ENCODE measurements at regions not wholly inside any gene's neighbourhood (a gene's known extent, or its start where the extent isn't known, plus 50 kb on each side); places are given as distances from the start of the nearest gene placed in this dataset.

- H3K4me3 ChIP-seq (ENCODE audit: control insufficient read depth, low read depth, low read length), result no peak overlapping the region
- DNase-seq (ENCODE audit: low read depth), result no peak
- no peak for TF ChIP-seq CTCF (conservative IDR thresholded peaks at IDR 0.05; ENCODE audit: control insufficient read depth, insufficient read depth, low read depth, low read length)
Observed at GRCh38 chr5:99948850-99949249, 586.3 kb upstream of the FAM174A start.

DNA sequence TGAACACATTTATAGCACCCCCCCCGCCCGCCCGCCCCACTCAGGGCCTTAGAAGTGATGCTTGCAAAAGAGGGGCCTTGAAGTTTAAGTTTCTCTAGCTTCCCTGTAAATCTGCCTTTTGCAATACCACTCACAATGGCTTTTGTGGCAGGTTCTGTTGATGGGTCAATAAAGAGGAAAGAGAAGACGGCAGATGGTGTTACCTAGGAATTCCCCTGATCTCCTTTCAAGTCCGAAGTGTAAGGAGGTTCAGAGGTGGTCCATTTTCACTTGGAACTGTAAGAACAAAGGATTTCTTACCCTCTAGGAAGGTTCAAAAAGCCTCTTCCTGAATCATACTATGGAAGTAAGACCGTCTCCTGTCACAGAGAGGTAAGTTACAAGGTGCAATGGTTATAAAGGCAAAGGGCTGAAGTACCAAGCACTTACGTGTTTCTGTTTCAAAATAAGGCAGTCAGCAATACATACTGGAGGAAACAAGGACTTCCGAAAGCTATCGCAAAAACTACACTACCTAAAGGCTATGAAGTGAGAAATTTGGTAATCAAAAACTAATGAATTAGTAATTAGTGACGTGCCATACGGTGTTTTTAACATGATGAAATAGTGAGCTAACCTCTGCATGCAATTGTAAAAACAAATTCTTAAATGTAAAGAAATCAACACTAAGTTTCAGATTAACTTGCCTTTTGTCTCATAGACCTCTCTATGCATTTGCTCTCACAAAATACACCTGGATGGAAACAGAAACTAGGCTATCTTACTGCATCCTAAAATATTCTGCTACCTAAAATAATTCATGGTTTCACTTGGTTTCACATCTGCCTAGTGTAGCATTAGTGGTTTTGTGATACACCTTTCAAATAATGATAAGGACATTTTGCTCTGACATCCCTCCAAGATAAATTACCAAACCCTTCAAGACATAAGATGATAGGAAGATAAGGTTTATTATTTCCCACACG, 589.4 kb upstream of the FAM174A start:
- no peak for TF ChIP-seq CTCF (conservative IDR thresholded peaks at IDR 0.05; ENCODE audit: control insufficient read depth, insufficient read depth, low read depth, low read length)
- no peak overlapping the region for H3K4me3 ChIP-seq (ENCODE audit: control insufficient read depth, low read depth, low read length)

DNA sequence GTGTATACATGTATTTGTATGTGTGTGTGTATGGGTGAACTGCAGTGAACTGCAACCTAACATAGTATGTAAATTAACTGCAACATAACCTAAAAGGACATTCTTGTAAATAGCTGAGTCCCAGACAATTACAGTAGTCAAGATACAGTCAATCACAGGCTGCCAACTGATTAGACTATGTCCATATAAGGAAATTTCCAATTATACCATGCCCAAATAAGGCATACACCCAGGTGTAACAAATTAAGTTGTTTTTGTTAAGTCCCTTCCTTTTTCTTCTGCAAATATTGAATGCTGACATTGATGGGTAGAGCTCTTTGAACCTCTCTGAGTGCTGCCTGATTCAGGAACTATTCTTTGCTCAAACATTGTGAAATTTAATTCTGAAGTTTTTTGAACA, 594.6 kb upstream of the FAM174A start:
- TF ChIP-seq CTCF (conservative IDR thresholded peaks at IDR 0.05; ENCODE audit: control insufficient read depth, insufficient read depth, low read depth, low read length), result no peak
- DNase-seq (ENCODE audit: low read depth), result no peak
- no peak overlapping the region for H3K4me3 ChIP-seq (ENCODE audit: control insufficient read depth, low read depth, low read length)

More for the DNA sequence above, 589.4 kb upstream of the FAM174A start:
- no peak for DNase-seq (ENCODE audit: low read depth)

- no peak overlapping the region for H3K4me3 ChIP-seq (ENCODE audit: control insufficient read depth, low read depth, low read length)
- DNase-seq (ENCODE audit: low read depth), result no peak
- TF ChIP-seq CTCF (conservative IDR thresholded peaks at IDR 0.05; ENCODE audit: control insufficient read depth, insufficient read depth, low read depth, low read length), result no peak
Observed at GRCh38 chr5:99936911-99937310, 598.3 kb upstream of the FAM174A start.

DNA sequence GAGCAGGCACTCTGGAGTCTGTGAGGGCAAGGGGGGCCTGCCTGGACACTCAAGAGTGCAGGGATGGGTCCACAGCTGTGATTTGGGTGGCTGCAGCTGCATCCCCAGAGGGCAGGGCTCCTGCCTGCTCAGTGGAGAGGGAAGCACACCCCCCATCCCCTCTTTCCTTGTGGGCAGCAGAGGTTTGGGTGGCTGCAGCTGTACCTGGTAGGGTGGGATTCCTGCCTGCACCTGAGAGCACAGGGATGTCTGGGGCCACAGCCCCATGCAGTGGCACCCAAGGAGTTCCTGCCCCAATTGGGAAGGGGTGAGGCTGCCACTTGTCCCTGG, 605.4 kb upstream of the FAM174A start:
- no peak overlapping the region for H3K4me3 ChIP-seq (ENCODE audit: control insufficient read depth, low read depth, low read length)
- TF ChIP-seq CTCF (conservative IDR thresholded peaks at IDR 0.05; ENCODE audit: control insufficient read depth, insufficient read depth, low read depth, low read length), result no peak
- DNase-seq (ENCODE audit: low read depth), result no peak

DNA sequence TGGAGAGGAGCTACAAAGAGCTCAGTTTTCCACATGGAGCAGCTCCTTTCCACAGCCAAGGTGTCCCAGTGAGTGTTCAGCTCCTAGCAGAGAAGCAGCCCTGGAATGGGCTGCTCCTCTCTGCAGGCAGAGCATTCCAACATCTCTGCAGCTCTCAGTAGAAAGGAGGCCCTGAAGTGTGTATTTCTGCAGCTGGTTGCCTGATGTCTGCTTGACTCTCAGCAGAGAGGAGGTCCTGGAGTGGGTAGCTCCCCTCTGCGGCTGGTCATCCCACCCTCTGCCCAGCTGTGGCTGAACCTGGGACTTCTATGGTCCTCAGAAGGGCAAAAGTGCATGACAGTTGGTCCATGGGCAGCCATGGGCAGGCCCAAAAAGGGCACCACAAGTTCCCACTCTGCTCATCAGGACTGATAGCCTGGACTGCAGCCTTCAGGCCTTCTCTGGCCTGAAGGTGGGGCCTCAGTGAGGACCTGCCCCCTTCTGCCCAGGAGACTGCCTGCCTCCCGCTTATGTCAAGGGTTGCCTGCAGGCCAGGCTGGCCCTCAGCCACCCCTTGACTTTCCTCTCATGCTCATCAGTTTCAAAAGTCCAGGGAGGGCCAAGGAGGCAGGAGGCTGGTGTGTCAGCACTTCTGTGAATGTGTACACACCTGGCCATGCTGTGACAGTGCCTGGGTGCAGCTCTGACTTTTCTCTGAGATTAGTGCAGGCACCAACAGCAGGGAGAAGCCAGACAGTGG, 605.9 kb upstream of the FAM174A start:
- DNase-seq (ENCODE audit: low read depth), result no peak
- H3K4me3 ChIP-seq (ENCODE audit: control insufficient read depth, low read depth, low read length), result no peak overlapping the region
- TF ChIP-seq CTCF (conservative IDR thresholded peaks at IDR 0.05; ENCODE audit: control insufficient read depth, insufficient read depth, low read depth, low read length), result no peak

Measured in fibroblast of mammary gland (primary cell).